IPS-18a (cell line): ENCODE measurements at regions not wholly inside any gene's neighbourhood (a gene's known extent, or its start where the extent isn't known, plus 50 kb on each side); places are given as distances from the start of the nearest gene placed in this dataset.
"Not testable (repeated sequence)": the region's sequence is repeated elsewhere in the genome, so short reads cannot be mapped to it uniquely, and the experiment has no call there.

Experiments used
- H3K27ac ChIP-seq: one replicate; pipeline ENCODE4 v1.5.1; 2013; ENCODE audit warnings: low read length
- H3K27me3 ChIP-seq: one replicate; pipeline ENCODE4 v1.6.1; 2013; ENCODE audit warnings: mild to moderate bottlenecking, low read length; ENCODE audit not compliant: control insufficient read depth, insufficient read depth
- H3K36me3 ChIP-seq: one replicate; pipeline ENCODE4 v1.6.1; 2013; ENCODE audit warnings: low read depth, low read length; ENCODE audit not compliant: control insufficient read depth
- H3K4me1 ChIP-seq: one replicate; pipeline ENCODE4 v1.6.1; 2013; ENCODE audit warnings: low read depth, low read length; ENCODE audit not compliant: control insufficient read depth
- H3K4me3 ChIP-seq: one replicate; pipeline ENCODE4 v1.5.1; 2013; ENCODE audit warnings: low read length
- H3K9ac ChIP-seq: one replicate; pipeline ENCODE4 v1.6.1; 2013; ENCODE audit warnings: mild to moderate bottlenecking, low read length, moderate library complexity
- H3K9me3 ChIP-seq: one replicate; pipeline ENCODE4 v1.6.1; 2013; ENCODE audit warnings: low read depth, low read length; ENCODE audit not compliant: control insufficient read depth

DNA sequence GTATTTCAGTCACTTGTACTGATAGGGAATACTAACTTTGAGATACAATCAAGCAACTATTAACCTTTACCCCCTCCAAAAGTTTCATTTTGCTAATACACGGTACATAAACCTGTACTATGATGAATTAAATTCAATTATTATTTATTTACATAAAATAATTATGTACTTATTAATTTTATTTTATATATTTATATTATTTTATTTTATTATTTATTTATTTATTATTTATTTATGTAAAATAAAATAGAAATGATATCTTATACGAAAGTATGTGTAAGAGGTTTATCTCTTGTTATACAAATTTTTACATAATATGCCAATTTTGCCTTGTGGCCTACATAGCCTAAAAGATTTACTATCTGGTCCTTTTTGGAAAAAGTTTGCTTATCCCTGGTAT is 564.3 kb downstream of the SLITRK5 start:
- Histone ChIP-seq H3K36me3 (no peaks in the 10 kb centered on the region), H3K27ac (no peak overlapping the region), H3K4me3 (no peak overlapping the region), H3K9ac (no peak overlapping the region), H3K4me1 (no peaks in the 10 kb centered on the region), H3K9me3 (no peaks in the 10 kb centered on the region), H3K27me3 (no peaks in the 10 kb centered on the region)

DNA sequence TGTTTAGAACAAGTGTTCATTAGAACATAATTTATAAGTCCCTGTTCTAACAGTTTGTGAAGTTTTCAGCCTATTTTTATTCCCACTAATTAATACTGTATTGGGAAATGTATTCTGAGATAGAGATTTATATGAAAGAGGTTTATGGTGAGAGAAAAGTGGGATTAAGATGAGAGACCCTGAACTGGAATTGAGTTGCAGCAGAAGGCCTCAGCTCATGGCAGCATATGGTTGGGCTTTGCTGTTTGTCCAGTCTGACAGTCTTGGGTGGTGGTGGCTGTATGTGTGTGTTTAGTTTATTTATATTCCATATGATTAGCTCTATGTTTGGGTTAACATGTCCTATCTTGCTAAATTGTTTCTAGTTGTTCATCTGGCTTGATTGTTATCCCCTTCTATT is 575.1 kb downstream of the SLITRK5 start:
- Histone ChIP-seq H3K27me3 (no peaks in the 10 kb centered on the region), H3K9ac (no peak overlapping the region)

DNA sequence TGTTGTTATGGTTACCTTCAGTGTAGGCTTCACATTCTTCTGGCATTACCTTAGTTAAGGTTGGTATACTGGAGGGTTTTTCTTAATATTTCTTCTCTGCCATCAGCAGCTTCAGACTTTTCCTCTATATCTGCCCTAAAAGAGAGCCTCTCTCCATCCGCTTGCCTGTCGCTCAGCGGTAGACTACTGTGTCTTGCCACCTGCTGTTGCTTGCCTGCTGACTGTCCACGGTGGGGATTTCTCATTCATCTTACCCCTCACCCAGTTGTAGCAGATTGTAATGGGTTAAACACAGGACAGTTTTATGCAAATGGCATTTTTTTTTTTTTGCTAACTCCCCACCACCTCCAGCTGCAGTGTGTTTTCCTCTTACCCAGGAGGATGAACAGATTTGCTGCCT is 577.2 kb downstream of the SLITRK5 start:
- H3K9ac ChIP-seq: no peak overlapping the region
- no peaks in the 10 kb centered on the region for H3K27me3 ChIP-seq
- no peaks in the 10 kb centered on the region for H3K9me3 ChIP-seq
- H3K4me3 ChIP-seq: no peak overlapping the region
- no peaks in the 10 kb centered on the region for H3K36me3 ChIP-seq
- peaks cover 10% of the 10 kb centered on the region for H3K4me1 ChIP-seq
- H3K27ac ChIP-seq: no peak overlapping the region

More for the DNA sequence above, 575.1 kb downstream of the SLITRK5 start:
- Histone ChIP-seq H3K27ac (no peak overlapping the region), H3K4me1 (peaks cover 10% of the 10 kb centered on the region), H3K36me3 (no peaks in the 10 kb centered on the region), H3K4me3 (no peak overlapping the region), H3K9me3 (no peaks in the 10 kb centered on the region)

DNA sequence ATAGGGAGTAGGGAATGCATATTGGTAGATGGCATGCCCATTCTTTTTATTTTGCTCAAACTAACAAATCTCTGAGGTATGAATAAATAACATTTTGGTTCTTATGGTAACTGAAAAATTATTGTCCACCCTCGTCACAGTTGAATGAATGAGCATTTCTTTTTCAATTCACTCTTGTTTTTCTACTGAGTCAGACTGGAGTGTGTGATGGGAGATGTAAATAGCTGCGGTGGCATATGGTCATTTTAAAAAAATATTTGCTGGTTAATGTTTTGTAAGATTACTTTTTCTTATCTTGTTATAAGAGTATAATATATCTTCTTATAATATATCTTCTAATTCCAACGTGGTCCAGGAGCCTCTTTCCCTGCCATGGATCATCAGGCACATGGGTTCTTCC is 586.5 kb downstream of the SLITRK5 start:
- no peak overlapping the region for H3K9ac ChIP-seq
- no peaks in the 10 kb centered on the region for H3K36me3 ChIP-seq
- no peak overlapping the region for H3K27ac ChIP-seq
- no peak overlapping the region for H3K4me3 ChIP-seq
- H3K27me3 ChIP-seq: no peaks in the 10 kb centered on the region
- H3K4me1 ChIP-seq: no peaks in the 10 kb centered on the region
- no peaks in the 10 kb centered on the region for H3K9me3 ChIP-seq

DNA sequence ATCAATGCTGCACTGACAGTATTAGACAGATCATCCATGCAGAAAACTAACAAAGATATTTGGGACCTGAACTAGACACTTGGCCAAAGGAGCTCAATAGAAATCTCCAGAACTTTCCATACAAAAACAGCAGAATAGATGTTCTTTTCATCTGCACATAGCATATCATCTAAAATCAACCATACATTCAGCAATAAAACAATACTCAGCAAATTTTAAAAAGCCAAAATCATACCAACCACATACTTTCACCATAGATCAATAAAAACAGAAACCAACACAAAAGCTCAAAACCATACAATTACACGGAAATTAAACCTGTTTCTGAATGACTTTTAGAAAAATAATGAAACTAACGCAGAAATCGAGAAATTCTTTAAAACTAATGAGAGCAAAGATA is 592.6 kb downstream of the SLITRK5 start:
- Histone ChIP-seq H3K27ac (no peak overlapping the region), H3K9ac (no peak overlapping the region), H3K4me3 (no peak overlapping the region), H3K27me3 (no peaks in the 10 kb centered on the region), H3K9me3 (no peaks in the 10 kb centered on the region), H3K4me1 (peaks cover 4% of the 10 kb centered on the region), H3K36me3 (no peaks in the 10 kb centered on the region)

DNA sequence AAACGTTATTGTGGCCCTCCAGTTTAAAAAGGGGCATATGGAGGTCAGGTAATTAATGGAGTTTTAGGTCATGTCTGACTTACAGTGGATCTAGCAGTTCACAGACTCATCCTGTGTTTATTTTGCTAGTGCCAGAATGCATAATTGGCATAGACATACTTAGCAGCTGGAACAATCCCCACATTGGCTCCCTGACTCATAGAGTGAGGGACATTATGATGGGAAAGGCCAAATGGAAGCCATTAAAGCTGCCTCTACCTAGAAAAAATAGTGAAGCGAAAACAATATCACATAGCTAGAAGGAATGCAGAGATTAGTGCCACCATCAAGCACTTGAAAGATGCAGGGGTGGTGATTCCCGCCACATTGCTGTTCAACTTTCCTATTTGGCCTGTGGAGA is 610.7 kb downstream of the SLITRK5 start:
- Histone ChIP-seq H3K27ac (no peak overlapping the region), H3K4me3 (no peak overlapping the region), H3K4me1 (no peaks in the 10 kb centered on the region), H3K36me3 (no peaks in the 10 kb centered on the region), H3K9ac (no peak overlapping the region), H3K27me3 (no peaks in the 10 kb centered on the region), H3K9me3 (peaks cover 7% of the 10 kb centered on the region)

DNA sequence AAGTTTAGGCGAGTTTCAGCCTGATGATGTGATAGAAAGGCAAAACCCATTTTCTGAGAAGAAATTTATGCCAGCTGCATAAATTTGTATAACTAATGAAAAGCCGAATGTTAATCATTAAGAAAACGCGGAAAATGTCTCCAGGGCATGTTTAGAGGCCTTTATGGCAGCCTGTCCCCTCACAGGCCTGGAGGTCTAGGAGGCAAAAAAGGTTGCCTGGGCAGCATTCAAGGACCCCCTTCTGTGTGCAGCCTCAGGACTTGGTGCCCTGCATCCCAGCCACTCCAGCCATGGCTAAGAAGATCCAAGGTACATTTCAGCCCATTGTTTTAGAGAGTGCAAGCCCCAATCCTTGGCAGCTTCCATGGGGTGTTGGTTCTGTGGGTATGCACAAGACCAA is 614.2 kb downstream of the SLITRK5 start:
- H3K27ac ChIP-seq: no peak overlapping the region
- H3K36me3 ChIP-seq: no peaks in the 10 kb centered on the region
- peaks cover 7% of the 10 kb centered on the region for H3K9me3 ChIP-seq
- H3K27me3 ChIP-seq: no peaks in the 10 kb centered on the region
- H3K9ac ChIP-seq: no peak overlapping the region
- H3K4me1 ChIP-seq: no peaks in the 10 kb centered on the region
- H3K4me3 ChIP-seq: no peak overlapping the region

DNA sequence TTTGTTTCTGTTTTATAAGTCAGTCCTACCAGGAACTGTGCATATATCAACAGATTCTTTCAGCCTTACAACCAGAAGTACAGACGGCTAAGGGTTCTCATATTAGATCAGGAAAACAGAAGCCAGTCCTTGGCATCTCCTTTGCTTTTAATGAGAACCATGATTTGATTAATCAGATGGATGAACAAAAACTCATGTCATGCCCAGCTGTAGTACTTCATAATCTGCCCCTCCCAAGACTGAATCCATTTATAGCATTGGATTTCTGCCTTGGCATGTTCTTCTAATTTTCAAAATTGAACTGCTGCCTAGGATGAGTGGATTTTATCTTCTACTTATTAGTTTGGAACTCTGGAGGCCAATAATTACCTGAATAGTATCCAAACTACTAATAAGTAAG is 617.2 kb downstream of the SLITRK5 start:
- Histone ChIP-seq H3K9ac (no peak overlapping the region), H3K4me3 (no peak overlapping the region), H3K36me3 (no peaks in the 10 kb centered on the region), H3K9me3 (peaks cover 7% of the 10 kb centered on the region), H3K27me3 (no peaks in the 10 kb centered on the region), H3K27ac (no peak overlapping the region), H3K4me1 (no peaks in the 10 kb centered on the region)

DNA sequence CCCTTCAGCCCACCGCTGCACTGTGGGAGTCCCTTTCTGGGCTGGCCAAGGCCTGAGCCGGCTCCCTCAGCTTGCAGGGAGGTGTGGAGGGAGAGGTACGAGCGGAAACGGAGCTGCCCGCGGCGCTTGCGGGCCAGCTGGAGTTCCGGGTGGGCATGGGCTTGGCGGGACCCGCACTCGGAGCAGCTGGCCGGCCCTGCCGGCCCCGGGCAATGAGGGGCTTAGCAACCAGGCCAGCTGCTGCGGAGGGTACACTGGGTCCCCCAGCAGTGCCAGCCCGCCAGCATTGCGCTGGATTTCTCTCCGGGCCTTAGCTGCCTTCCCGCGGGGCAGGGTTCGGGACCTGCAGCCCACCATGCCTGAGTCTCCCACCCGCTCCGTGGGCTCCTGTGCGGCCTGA is 620.6 kb downstream of the SLITRK5 start:
- H3K4me1 ChIP-seq, H3K27ac ChIP-seq, H3K9me3 ChIP-seq, H3K36me3 ChIP-seq, H3K27me3 ChIP-seq, H3K4me3 ChIP-seq, H3K9ac ChIP-seq: not testable (repeated sequence)

DNA sequence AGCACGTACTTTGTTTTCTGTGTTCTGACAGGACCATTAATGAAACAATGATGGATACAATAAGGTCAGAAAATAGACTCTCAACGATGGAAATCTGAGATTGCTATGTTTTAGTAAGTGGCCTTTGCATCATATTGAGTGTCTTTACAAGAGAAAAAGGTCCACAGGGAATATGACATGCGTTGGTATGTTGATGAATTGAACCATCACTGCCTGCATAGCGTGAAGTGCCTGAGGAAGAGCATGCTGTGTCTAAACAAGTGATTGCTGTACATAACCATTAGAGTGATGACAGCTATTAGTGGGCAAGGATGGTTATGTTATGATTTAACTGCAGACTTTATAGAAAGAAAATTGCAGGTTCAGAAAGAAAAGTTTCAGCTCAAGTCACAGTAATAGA is 623.2 kb downstream of the SLITRK5 start:
- Histone ChIP-seq H3K27me3 (no peaks in the 10 kb centered on the region), H3K4me1 (no peaks in the 10 kb centered on the region), H3K9me3 (no peaks in the 10 kb centered on the region), H3K9ac (no peak overlapping the region), H3K36me3 (no peaks in the 10 kb centered on the region), H3K4me3 (no peak overlapping the region), H3K27ac (no peak overlapping the region)

DNA sequence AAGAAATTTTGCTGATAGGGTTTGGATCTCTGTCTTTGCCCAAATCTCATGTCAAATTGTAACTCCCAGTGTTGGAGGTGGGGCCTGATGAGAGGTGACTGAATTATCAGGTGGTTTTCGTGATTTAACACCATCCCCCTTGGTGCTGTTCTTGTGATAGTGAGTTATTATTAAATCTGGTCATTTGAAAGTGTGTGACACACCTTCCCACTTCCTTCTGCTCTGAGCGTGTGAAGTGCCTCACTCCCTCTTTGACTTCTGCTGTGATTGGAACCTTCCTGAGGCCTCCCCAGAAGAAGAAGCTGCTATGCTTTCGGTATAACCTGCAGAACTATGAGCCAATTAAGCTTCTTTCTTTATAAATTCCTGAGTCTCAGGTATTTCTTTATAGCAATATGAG is 632.0 kb downstream of the SLITRK5 start:
- Histone ChIP-seq H3K36me3 (no peaks in the 10 kb centered on the region), H3K9ac (no peak overlapping the region), H3K9me3 (no peaks in the 10 kb centered on the region), H3K4me3 (no peak overlapping the region), H3K27ac (no peak overlapping the region), H3K4me1 (no peaks in the 10 kb centered on the region), H3K27me3 (no peaks in the 10 kb centered on the region)

DNA sequence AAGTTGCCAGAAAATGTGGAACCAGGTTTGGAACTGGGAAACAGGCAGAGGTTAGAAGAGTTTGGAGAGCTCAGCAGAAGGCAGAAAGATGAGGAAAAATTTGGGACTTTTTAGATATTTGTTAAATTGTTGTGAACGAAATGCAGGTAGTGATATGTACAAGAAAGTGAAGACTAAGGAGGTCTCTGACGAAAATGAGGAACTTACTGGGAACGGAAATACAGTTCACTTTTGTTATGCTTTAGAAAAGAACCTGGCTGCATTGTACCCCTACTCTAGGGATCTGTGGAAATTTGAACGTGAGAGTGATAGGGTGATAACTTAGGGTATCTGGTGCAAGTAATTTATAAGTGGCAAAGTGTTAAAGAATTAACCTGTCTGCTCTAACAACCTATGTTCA is 632.4 kb downstream of the SLITRK5 start:
- Histone ChIP-seq H3K27me3 (no peaks in the 10 kb centered on the region), H3K4me3 (no peak overlapping the region), H3K9me3 (no peaks in the 10 kb centered on the region), H3K4me1 (no peaks in the 10 kb centered on the region), H3K27ac (no peak overlapping the region), H3K36me3 (no peaks in the 10 kb centered on the region), H3K9ac (no peak overlapping the region)

DNA sequence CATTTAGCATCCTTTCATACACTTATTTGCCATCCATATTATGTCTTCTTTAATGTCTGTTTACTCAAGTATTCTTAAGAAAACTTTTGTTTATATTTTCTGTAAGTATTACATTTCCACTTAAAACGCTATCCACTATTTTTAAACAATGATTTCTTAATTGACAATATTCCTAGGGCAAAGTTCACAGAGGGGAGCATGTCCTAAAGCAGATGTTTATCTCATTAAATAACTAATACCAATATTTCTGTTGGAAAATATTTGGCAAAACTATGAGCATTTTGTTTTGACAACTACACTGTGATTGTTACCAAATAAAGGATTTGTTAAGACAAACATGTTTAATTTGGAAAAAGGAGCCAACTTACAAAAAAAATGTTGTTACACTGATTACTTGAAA is 643.3 kb downstream of the SLITRK5 start:
- Histone ChIP-seq H3K27ac (no peak overlapping the region), H3K9ac (no peak overlapping the region), H3K9me3 (no peaks in the 10 kb centered on the region), H3K4me1 (no peaks in the 10 kb centered on the region), H3K27me3 (no peaks in the 10 kb centered on the region), H3K4me3 (no peak overlapping the region), H3K36me3 (no peaks in the 10 kb centered on the region)
